ENCODE measurements at regions not wholly inside any gene's neighbourhood (a gene's known extent, or its start where the extent isn't known, plus 50 kb on each side); places are given as distances from the start of the nearest gene placed in this dataset.

- TF ChIP-seq CTCF (conservative IDR thresholded peaks at IDR 0.05; ENCODE audit: low read depth in 2 of 2) (no peak), POLR2AphosphoS5 (IDR thresholded peaks at IDR 0.05; ENCODE audit: low read depth) (no peak), EZH2phosphoT487 (IDR thresholded peaks at IDR 0.05; ENCODE audit: unreplicated experiment) (no peak), REST (IDR thresholded peaks at IDR 0.05; ENCODE audit: unreplicated experiment) (no peak), EZH2 (IDR thresholded peaks at IDR 0.05; ENCODE audit: low read depth, unreplicated experiment) (no peak), NANOG (IDR thresholded peaks at IDR 0.05; ENCODE audit: borderline replicate concordance) (no peak), STAT1 (IDR thresholded peaks at IDR 0.05; ENCODE audit: unreplicated experiment) (no peak), ZNF114 (CRISPR knock-in tag; IDR thresholded peaks at IDR 0.05) (no peak), ETS1 (IDR thresholded peaks at IDR 0.05) (no peak), JUNB (IDR thresholded peaks at IDR 0.05; ENCODE audit: unreplicated experiment) (no peak)
Observed at GRCh38 chr2:200081236-200081635, 125.9 kb downstream of the MAIP1 start.

Data from GM23338 (cell line).